H1 (cell line): ENCODE measurements at regions not wholly inside any gene's neighbourhood (a gene's known extent, or its start where the extent isn't known, plus 50 kb on each side); places are given as distances from the start of the nearest gene placed in this dataset.
A peak's percentile ranks its signal among the peaks of the same experiment; 100 is the strongest.
"Not testable (repeated sequence)": the region's sequence is repeated elsewhere in the genome, so short reads cannot be mapped to it uniquely, and the experiment has no call there.

Experiments
- CTCF ChIA-PET: fragments of 300-600 bp; sonication (Branson Sonifier 250); formaldehyde crosslinking; loops from one replicate; lab custom pipeline; 2021; ENCODE audit not compliant: partially characterized antibody; lab: Charles Lee
- POLR2A ChIA-PET: fragments of 300-600 bp; sonication (Branson Sonifier 250); formaldehyde crosslinking; loops from one replicate; lab custom pipeline; 2021; ENCODE audit warnings: inconsistent platforms; ENCODE audit not compliant: partially characterized antibody; lab: Charles Lee
- DNase-seq, 2 experiments: peaks; one replicate each; pipeline versions ENCODE4 v3.0.0 to v3.0.0-alpha.2; 2010 to 2022; ENCODE audit warnings: low spot score in 2 of 2, low read depth in 1 of 2, mixed read lengths in 1 of 2
- FAIRE-seq: peaks from 2 replicates; lab custom pipeline; 2011; peaks lifted over from hg19 to GRCh38; lab: Jason Lieb, UNC
- H2AFZ ChIP-seq: 2 replicates; pipeline ENCODE4 v1.8.1; 2012; ENCODE audit warnings: low read length, inconsistent platforms
- H2AK5ac ChIP-seq: 2 replicates; pipeline ENCODE4 v1.6.1; 2013; ENCODE audit warnings: low read depth, low read length
- H2BK120ac ChIP-seq: replicated peaks from 2 replicates; pipeline ENCODE3; 2013; ENCODE audit warnings: low read depth, low read length, inconsistent platforms
- H2BK12ac ChIP-seq: 2 replicates; pipeline ENCODE4 v1.6.1; 2013; ENCODE audit warnings: low read depth, low read length
- H2BK15ac ChIP-seq: 2 replicates; pipeline ENCODE4 v1.6.1; 2013; ENCODE audit warnings: low read length
- H2BK20ac ChIP-seq: 2 replicates; pipeline ENCODE4 v1.6.1; 2013; ENCODE audit warnings: low read length
- H2BK5ac ChIP-seq: 2 replicates; pipeline ENCODE4 v1.6.1; 2013; ENCODE audit warnings: low read depth, low read length
- H3K14ac ChIP-seq: 2 replicates; pipeline ENCODE4 v1.6.1; 2013; ENCODE audit warnings: inconsistent platforms; ENCODE audit not compliant: insufficient read length
- H3K18ac ChIP-seq: 2 replicates; pipeline ENCODE4 v1.6.1; 2013; ENCODE audit warnings: low read length; ENCODE audit errors: extremely low read depth
- H3K23ac ChIP-seq: 2 replicates; pipeline ENCODE4 v1.6.1; 2013; ENCODE audit warnings: inconsistent platforms; ENCODE audit not compliant: insufficient read length
- H3K23me2 ChIP-seq: 2 replicates; pipeline ENCODE4 v1.6.1; 2013; ENCODE audit warnings: low read depth, low read length
- H3K27ac ChIP-seq: 2 replicates; pipeline ENCODE4 v1.6.1; 2011; ENCODE audit warnings: low read depth, low read length, inconsistent platforms
- H3K27me3 ChIP-seq, 4 experiments: replicated peaks in 1 of 4; 1 replicate in 1 of 4; 2 replicates in 3 of 4; pipeline versions ENCODE4 v1.6.1 to v1.8.1; 2011 to 2013; ENCODE audit warnings: low read length in 3 of 4, mild to moderate bottlenecking in 3 of 4, inconsistent platforms in 2 of 4, mixed read lengths in 2 of 4, moderate library complexity in 1 of 4; ENCODE audit not compliant: control insufficient read depth in 3 of 4, insufficient read depth in 3 of 4; ENCODE audit errors: extremely low read depth in 1 of 4
- H3K36me3 ChIP-seq, 4 experiments: 2 replicates each; pipeline versions ENCODE4 v1.6.1 to v1.8.1; 2011 to 2013; ENCODE audit warnings: mild to moderate bottlenecking in 4 of 4, low read length in 3 of 4, moderate library complexity in 2 of 4, control low read depth in 1 of 4, inconsistent platforms in 1 of 4; ENCODE audit not compliant: insufficient read depth in 4 of 4, control insufficient read depth in 2 of 4
- H3K4ac ChIP-seq: replicated peaks from 2 replicates; pipeline ENCODE3; 2013; ENCODE audit warnings: low read length, low read depth, mixed read lengths, inconsistent platforms; ENCODE audit not compliant: insufficient read length
- H3K4me1 ChIP-seq, 4 experiments: replicated peaks in 1 of 4; 1 replicate in 1 of 4; 2 replicates in 3 of 4; pipeline versions ENCODE4 v1.6.1 to v1.8.1; 2011 to 2013; ENCODE audit warnings: low read length in 3 of 4, inconsistent platforms in 2 of 4, mixed read lengths in 1 of 4; ENCODE audit not compliant: insufficient read depth in 4 of 4, control insufficient read depth in 3 of 4
- H3K4me2 ChIP-seq, 2 experiments: 2 replicates each; pipeline versions ENCODE4 v1.6.1 to v1.8.1; 2011 to 2013; ENCODE audit warnings: low read depth in 2 of 2, low read length in 2 of 2, control low read depth in 1 of 2, inconsistent platforms in 1 of 2, mild to moderate bottlenecking in 1 of 2; ENCODE audit not compliant: insufficient read depth in 1 of 2
- H3K4me3 ChIP-seq, 4 experiments: fragments of 200-600, 300-600 bp in 1 of 4; sonication (generic), shearing (Covaris generic), sonication (Bioruptor Twin) in 1 of 4; 2 replicates each; pipeline versions ENCODE4 v1.5.1 to v1.8.1; 2011 to 2016; ENCODE audit warnings: low read length in 4 of 4, low read depth in 3 of 4, control low read depth in 2 of 4, inconsistent platforms in 2 of 4, mild to moderate bottlenecking in 2 of 4, mixed read lengths in 1 of 4, moderate library complexity in 1 of 4; ENCODE audit not compliant: insufficient read depth in 2 of 4; ENCODE audit errors: extremely low read depth in 1 of 4
- H3K56ac ChIP-seq: replicated peaks from 2 replicates; pipeline ENCODE3; 2013; ENCODE audit warnings: low read depth, mild to moderate bottlenecking, mixed read lengths, low read length, inconsistent platforms; ENCODE audit not compliant: insufficient read length
- H3K79me1 ChIP-seq: 2 replicates; pipeline ENCODE4 v1.6.1; 2013; ENCODE audit warnings: low read depth, low read length, control low read depth
- H3K79me2 ChIP-seq, 2 experiments: 2 replicates each; pipeline versions ENCODE4 v1.6.1 to v1.8.1; 2012 to 2013; ENCODE audit warnings: low read length in 2 of 2, mild to moderate bottlenecking in 2 of 2, inconsistent platforms in 1 of 2; ENCODE audit not compliant: insufficient read depth in 2 of 2, control insufficient read depth in 1 of 2
- H3K9ac ChIP-seq, 4 experiments: replicated peaks in 1 of 4; 1 replicate in 1 of 4; 2 replicates in 3 of 4; pipeline versions ENCODE4 v1.6.1 to v1.8.1; 2011 to 2013; ENCODE audit warnings: low read depth in 3 of 4, low read length in 3 of 4, control low read depth in 2 of 4, mild to moderate bottlenecking in 2 of 4, moderate library complexity in 2 of 4, inconsistent platforms in 1 of 4; ENCODE audit errors: extremely low read depth in 1 of 4
- H3K9me3 ChIP-seq, 2 experiments: 2 replicates each; pipeline versions ENCODE4 v1.6.1 to v1.8.1; 2012 to 2013; ENCODE audit warnings: mild to moderate bottlenecking in 2 of 2, moderate library complexity in 2 of 2, control low read depth in 1 of 2, inconsistent platforms in 1 of 2, low read depth in 1 of 2, low read length in 1 of 2, mixed read lengths in 1 of 2; ENCODE audit not compliant: insufficient read depth in 2 of 2
- H4K20me1 ChIP-seq, 2 experiments: replicated peaks in 1 of 2; 2 replicates each; pipeline versions ENCODE3 to v1.8.1; 2011 to 2013; ENCODE audit warnings: inconsistent platforms in 2 of 2, low read length in 2 of 2, mild to moderate bottlenecking in 1 of 2; ENCODE audit not compliant: insufficient read depth in 2 of 2, control insufficient read depth in 1 of 2
- H4K5ac ChIP-seq: 2 replicates; pipeline ENCODE4 v1.6.1; 2013; ENCODE audit warnings: low read length, low read depth, mixed read lengths, inconsistent platforms; ENCODE audit not compliant: insufficient read length
- H4K8ac ChIP-seq: 2 replicates; pipeline ENCODE4 v1.8.0; 2013; ENCODE audit warnings: mild to moderate bottlenecking, moderate library complexity, low read length, inconsistent platforms; ENCODE audit not compliant: insufficient read depth; ENCODE audit errors: extremely low read depth
- H4K91ac ChIP-seq: replicated peaks from 2 replicates; pipeline ENCODE3; 2013; ENCODE audit warnings: low read length, mixed read lengths, inconsistent platforms; ENCODE audit not compliant: insufficient read length
- JUN ChIP-seq: IDR thresholded peaks from 2 replicates; pipeline ENCODE4 v1.6.1; 2011; ENCODE audit warnings: low read depth, mild to moderate bottlenecking, improper control_type of control experiment, low read length
- WGBS, 2 experiments: shearing (Covaris generic) in 1 of 2; methylation state at CpG; one replicate each; pipeline versions ENCODE4 v1.1.6 to v1.1.7; 2013 to 2015; ENCODE audit warnings: low lambda C conversion rate in 2 of 2, mixed read lengths in 2 of 2, inconsistent platforms in 1 of 2, low coverage in 1 of 2, missing lambda C conversion rate in 1 of 2; ENCODE audit not compliant: insufficient replicate concordance in 2 of 2, insufficient coverage in 1 of 2, insufficient read length in 1 of 2; ENCODE audit errors: extremely low coverage in 1 of 2, missing lambda C conversion rate in 1 of 2; 5-methylcytosine and 5-hydroxymethylcytosine counted together

- Histone ChIP-seq H3K56ac (no peak overlapping the region), H3K27me3 (no peaks in the 10 kb centered on the region), H4K5ac (no peak overlapping the region), H3K4me1 (peaks cover 0 to 4% (median 4%) of the 10 kb centered on the region in 4 experiments; a peak in 4 of 7 replicates), H4K8ac (no peak overlapping the region), H4K91ac (peak overlapping the region; percentile 51), H3K79me1 (no peaks in the 10 kb centered on the region), H3K23ac (no peak overlapping the region), H2BK120ac (no peak overlapping the region), H4K20me1 (no peaks in the 10 kb centered on the region), H3K23me2 (no peaks in the 10 kb centered on the region), H2BK15ac (no peak overlapping the region), H3K36me3 (no peaks in the 10 kb centered on the region), H3K4ac (no peak overlapping the region), H3K18ac (no peak overlapping the region), H2AK5ac (no peak overlapping the region), H3K27ac (no peak overlapping the region), H3K79me2 (no peaks in the 10 kb centered on the region), H3K9ac (no peak overlapping the region), H3K4me2 (no peak overlapping the region), H2BK20ac (no peak overlapping the region), H2BK5ac (no peak overlapping the region), H3K14ac (no peak overlapping the region)
- WGBS, 2 experiments = 69% methylated on average over 4 of the region's 4 CpGs; no CpG with 5 or more reads in 1 of the 2 experiments
- ChIA-PET CTCF (interaction anchor here (0.9 kb wide), 1 partner anchor 266 kb away, joined by 3 read pairs; no protein-coding TSS in a partner anchor), POLR2A (no interaction called here)
- DNase-seq = no peak
- no peak for FAIRE-seq
- TF ChIP-seq JUN = no peak
- TF ChIP-seq, all 59 proteins: peak for 0
- Histone ChIP-seq H2BK12ac (no peak overlapping the region), H3K9me3 (no peaks in the 10 kb centered on the region), H3K4me3 (no peak overlapping the region), H2AFZ (no peak overlapping the region)
These were observed 161.4 kb upstream of the NANOGP8 start for GRCh38 chr15:35246451-35246850.

DNA sequence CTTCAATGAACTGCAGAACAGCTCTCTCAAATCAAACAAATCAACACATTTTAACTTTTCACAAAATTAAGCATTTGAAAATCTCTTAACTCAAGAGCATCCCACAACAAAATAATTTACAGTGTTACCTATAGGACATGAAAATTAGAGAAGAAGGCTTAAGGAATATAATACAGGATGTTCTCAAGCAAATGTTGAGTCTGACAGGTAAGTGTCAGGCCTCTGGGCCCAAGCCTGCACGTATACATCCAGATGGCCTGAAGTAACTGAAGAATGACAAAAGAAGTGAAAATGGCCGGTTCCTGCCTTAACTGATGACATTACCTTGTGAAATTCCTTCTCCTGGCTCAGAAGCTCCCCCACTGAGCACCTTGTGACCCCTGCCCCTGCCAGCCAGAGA is 160.6 kb upstream of the NANOGP8 start:
- H3K4me3 ChIP-seq, H3K14ac ChIP-seq, H2AK5ac ChIP-seq, H2BK5ac ChIP-seq, H2BK15ac ChIP-seq, H4K8ac ChIP-seq, FAIRE-seq, H3K27me3 ChIP-seq, H3K56ac ChIP-seq, POLR2A ChIA-PET, DNase-seq, H2AFZ ChIP-seq, H2BK12ac ChIP-seq, H3K23ac ChIP-seq, H4K5ac ChIP-seq, H3K27ac ChIP-seq, H4K20me1 ChIP-seq, H3K4ac ChIP-seq, H3K4me1 ChIP-seq, H3K9ac ChIP-seq, H4K91ac ChIP-seq, H3K18ac ChIP-seq, H3K36me3 ChIP-seq, H2BK20ac ChIP-seq, H3K79me1 ChIP-seq, H3K79me2 ChIP-seq, H3K9me3 ChIP-seq, H3K23me2 ChIP-seq: not testable (repeated sequence)
- Histone ChIP-seq H2BK120ac (peak overlapping the region; percentile 38), H3K4me2 (0 out of 4 replicates have a peak overlapping the region, but pooled peaks of 1 of the 2 experiments have one; percentile 26)
- 21% methylated on average over 2 of the region's 2 CpGs; no CpG with 5 or more reads in 1 of the 2 experiments for WGBS, 2 experiments
- CTCF ChIA-PET = interaction anchor here (0.6 kb wide), 2 partner anchors 185 to 253 kb away, joined by 3 read pairs; no protein-coding TSS in a partner anchor
